Inflammatory macrophage treated with lipopolysaccharide for 4 hours (primary cell): ENCODE measurements at regions not wholly inside any gene's neighbourhood (a gene's known extent, or its start where the extent isn't known, plus 50 kb on each side); places are given as distances from the start of the nearest gene placed in this dataset.
A peak's percentile ranks its signal among the peaks of the same experiment; 100 is the strongest.
"Not testable (repeated sequence)": the region's sequence is repeated elsewhere in the genome, so short reads cannot be mapped to it uniquely, and the experiment has no call there.

ENCODE experiments used
- DNase-seq: peaks from one replicate; pipeline ENCODE4 v3.0.0-alpha.2; 2020

DNA sequence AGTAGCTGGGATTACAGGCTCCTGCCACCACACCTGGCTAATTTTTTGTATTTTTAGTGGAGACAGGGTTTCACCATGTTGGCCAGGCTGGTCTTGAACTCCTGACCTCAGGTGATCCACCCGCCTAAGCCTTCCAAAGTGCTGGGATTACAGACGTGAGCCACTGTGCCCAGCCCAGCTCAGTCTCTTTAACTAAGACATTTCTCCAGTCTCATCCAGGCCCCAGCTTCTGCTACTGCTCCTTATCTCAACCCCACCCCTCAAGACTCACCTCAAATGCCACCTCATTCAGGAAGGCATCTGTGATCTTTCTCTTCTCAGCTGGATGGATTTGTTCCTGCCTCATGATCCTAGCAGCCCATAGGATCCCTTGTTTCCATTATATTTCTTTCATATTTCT, 85.9 kb upstream of the GRAMD1B start:
- not testable (repeated sequence) for DNase-seq

DNA sequence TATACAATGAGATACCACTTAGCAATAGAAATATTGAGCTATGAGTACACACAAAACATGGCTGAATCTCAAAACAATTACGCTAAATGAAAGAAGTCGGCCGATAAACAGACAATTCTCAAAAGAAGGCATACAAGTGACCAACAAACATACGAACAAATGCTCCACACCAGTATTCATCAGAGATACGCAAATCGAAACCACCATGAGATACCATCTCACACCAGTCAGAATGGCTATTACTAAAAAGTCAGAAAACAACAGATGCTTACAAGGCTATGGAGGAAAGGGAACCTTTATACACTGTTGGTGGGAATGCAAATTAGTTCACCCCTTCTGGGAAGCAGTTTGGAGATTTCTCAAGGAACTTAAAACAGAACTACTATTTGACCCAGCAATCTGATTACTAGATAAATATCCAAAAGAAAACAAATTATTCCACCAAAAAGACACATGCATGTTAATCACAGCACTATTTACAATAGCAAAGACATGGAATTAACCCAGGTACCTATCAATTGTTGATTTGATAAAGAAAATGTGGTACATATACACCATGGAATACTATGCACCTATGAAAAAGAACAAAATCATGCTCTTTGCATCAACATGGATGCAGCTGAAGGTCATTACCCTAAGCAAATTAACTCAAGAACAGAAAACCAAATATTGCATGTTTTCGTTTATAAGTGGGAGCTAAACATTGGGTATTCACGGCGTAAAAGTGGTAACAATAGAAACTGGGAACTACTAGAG, 90.9 kb upstream of the GRAMD1B start:
- no peak for DNase-seq

DNA sequence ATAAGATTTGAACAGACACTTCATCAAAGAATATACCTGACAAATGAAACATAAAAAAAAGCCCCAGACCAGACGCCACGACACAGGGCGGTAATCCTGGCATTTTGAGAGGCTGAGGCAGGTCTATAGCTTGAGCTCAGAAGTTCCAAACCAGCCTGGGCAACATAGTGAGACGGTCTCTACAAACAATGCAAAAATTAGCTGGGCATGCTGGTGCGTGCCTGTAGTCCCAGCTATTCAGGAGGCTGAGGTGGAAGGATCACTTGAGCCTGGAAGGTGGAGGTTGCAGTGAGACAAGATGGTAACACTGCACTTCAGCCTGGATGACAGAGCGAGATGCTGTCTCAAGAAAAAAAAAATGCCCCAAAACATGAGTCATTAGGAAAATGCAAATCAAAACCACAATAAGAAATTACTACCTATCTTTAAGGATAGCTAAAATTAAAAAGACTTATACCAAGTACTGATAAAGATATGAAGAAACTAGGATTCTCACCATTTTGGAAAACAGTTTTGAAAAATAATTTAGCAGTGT, 91.7 kb upstream of the GRAMD1B start:
- no peak for DNase-seq

DNA sequence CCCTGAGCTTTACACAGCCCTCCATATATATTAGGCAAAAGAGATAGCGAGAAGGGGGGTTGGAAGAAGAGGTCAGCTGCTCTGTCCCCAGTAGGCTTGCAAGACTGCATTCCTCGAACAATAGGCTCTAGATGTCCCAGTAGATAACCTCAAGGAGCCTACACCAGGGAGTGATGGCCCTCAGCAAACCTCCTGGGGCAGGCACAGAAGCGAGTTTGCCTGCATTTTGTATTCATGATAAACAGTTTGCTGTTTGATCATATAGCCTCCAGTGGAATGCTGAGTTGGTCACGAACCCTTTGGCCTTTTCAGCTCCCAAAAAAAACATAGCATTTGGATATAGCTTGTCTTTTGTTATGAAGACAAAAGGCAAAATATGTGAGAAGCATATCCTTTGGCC, 95.1 kb upstream of the GRAMD1B start:
- DNase-seq = no peak

DNA sequence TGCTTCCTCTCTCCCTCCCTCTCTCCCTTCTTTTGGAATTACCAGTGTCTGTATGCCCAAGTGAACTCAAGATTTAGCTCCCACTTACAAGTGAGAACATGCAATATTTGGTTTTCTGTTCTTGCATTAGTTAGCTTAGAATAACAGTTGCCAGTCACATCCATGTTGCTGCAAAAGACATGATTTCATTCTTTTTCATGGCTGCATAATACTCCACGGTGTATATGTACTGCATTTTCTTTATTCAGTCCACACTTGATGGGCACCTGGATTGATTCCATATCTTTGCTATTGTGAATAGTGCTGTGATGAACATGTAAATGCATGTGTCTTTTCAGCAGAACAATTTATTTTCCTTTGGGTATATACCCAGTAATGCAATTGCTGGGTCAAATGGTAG, 97.5 kb upstream of the GRAMD1B start:
- DNase-seq = not testable (repeated sequence)

DNA sequence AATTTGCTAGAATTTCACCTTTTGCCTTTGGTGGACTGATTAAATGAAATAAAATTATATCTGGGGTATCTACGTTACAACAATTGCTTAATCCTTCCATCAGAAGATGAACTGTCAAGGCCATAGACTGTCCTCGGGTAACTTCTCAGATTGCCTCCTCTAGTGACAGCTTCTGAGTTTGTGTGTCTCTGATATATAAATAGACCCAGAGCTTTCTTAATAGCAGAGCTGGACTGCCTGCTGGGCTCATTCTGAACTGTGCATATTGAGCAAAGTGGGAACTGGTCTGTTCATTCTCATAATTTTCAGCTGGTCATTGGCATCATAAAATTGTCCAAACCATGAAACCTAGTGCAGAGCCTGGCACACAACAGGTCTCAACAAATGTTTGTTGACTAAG, 99.1 kb upstream of the GRAMD1B start:
- DNase-seq = no peak

DNA sequence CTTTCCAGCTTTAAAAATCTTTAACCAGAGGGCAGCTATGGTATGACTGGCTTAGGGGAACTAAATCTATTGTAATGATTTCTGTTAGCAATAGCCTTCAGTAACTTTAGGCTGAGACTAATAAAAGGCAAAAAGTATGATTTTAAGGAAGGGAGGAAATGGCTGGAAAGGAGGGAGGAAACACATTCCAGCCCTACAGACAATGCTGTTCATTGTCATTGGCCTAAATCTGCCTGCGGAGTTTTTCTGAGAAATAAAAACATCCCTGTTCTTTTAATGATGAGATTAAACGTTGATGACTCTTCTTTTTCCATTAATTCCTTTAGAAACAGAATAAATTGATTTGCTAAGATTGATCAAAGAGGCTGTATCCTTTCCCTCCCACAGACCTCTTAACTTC, 99.6 kb upstream of the GRAMD1B start:
- DNase-seq = no peak

DNA sequence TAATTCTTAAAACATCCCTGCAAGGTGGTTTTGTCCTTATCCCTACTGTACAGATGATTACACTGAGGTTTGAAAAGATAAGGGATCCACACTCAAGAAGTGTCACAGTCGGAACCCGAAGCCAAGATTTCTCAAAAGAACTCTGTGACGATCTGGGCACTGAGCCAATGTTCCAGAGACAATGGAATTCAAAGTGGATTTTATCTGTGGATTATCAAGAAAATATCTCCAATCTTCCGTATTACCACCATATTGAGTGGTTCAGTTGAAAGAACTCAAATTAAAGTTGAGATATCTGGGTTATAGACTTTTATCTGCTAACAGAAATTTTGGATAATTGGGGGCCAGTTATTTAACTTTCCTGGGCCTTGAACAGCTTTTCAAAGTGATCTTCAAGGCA, 100.0 kb upstream of the GRAMD1B start:
- DNase-seq = no peak

DNA sequence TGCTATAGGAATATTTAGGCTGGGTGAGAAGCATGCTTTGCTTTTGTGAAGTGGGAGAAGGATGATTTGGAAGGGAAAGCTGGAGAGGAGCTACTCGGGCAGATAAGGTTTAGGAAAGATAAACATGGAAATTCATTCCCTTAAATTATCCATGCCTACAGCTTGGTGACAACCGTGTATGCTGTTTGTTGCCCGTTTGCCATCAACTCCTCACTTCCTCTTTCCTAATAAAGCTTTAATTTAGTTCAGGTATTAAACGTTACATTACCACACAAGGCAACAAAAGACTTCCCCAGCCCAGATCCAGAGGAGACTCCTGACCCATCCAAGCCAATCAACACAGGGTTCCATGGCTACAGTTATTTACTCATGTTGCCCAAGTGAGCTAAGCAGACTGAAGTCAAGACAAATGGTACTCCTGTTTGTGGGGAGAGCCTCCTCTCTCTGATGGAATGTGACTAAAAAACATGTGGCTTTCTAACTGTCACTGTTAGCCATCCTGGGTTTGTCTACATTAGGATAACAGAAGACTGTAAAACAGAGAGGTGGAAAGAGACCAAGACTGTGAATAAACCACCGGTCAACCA, 101.7 kb upstream of the GRAMD1B start:
- DNase-seq = no peak

DNA sequence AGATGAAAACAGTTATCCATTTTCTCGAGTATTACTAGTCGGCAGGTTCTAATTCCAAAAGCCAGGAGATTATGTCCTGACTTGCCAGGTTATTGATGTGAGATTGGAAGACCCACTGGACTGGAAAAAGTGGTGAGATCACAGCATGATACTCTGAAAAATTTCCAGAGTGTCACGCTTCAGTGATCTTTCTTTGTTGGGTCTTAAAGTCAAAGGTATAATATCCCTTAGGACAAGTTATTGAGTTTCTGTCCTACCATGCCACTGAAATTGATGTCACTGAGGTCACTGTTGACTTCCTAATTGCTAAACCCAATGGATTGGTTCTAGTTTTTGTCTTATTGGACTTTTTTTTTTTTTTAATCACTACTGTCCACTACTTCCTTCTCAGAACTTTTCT, 104.5 kb upstream of the GRAMD1B start:
- DNase-seq = peak; percentile 28

DNA sequence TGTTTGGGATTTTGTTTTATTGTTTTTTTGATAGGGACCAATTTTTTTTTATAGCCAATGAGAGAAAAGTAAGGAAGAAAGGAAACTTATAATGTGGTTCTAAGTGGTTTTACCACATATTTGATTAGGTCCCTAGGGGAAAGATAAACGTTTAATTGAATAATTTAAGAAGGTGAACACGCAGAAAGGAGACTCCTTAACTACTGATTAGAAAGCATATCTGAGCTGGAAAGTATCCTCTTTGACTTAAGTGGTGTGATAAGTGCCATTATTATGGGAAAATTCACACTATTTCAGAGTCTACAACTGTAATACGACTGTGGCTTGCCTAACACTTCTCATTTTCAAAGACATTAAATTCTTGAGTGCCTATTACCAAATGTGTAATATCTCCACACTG, 106.5 kb upstream of the GRAMD1B start:
- no peak for DNase-seq

DNA sequence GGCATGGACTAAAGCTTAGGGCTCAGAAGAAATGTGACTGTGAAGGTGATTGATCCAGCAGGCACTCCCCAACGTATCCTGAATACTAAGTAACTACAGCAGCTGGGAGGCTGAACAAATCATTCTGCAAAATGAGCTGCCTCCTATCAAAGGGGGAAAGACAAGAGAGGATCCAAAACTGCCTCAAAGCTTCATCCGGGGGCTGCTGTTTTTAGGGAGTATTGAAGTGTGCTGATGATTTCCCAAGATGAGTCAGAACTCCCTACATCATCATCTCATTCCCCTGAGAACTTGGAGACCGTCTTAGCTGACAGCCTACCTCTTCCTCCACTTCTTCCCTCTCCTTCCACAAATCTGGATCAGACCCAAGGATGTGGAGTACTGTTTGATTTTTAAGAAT, 108.4 kb upstream of the GRAMD1B start:
- DNase-seq = no peak

DNA sequence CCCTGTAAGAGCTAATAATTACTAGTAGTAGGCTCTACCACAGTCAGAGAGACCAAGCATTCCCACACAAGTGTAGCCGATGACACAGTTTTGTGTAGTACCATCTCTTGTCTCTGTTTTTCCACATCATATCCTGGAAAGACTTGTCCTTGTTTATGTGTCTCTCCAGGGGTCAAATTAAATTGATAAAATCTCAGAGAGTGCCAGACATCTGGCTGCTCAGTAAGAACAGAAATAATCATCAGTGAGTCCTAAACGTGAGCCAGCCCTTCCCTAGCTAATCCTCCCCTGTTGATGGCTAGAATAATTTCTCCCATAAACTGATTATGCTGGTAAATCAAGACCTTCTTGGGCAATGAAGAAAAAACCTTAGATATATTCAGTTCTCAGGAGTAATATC, 111.4 kb upstream of the GRAMD1B start:
- no peak for DNase-seq

DNA sequence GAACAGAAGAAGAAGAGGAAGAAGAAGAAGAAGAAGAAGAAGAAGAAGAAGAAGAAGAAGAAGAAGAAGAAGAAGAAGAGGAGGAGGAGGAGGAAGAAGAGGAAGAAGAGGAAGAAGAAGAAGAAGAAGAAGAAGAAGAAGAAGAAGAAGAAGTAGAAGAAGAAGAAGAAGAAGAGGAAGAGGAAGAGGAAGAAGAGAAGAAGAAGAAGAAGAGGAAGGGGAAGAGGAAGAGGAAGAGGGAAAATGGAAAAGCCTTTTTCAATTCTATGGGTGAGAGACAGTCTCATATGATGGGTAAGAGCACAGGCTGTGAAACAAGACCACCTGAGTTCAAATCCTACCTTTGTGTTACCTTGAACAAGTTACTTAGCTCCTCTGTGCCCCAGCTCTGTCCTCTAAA, 111.9 kb upstream of the GRAMD1B start:
- DNase-seq = not testable (repeated sequence)

DNA sequence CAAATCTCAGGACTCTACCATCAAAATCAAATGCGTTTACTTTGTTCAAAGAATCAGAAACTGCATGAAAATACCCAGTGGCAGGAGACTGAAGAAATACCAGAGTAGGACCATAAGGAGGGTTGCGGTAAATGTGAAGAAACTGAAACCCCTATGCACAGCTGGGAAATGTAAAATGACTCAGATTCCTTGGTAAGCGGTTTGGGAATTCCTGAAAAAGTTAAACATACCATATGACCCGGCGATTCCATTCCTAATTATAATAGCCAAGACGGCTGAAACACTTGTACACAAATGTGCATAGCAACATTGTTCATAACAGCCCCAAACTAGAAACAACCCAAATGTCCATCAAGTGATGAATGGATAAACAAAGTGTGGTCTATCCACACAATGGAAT, 114.1 kb upstream of the GRAMD1B start:
- no peak for DNase-seq

DNA sequence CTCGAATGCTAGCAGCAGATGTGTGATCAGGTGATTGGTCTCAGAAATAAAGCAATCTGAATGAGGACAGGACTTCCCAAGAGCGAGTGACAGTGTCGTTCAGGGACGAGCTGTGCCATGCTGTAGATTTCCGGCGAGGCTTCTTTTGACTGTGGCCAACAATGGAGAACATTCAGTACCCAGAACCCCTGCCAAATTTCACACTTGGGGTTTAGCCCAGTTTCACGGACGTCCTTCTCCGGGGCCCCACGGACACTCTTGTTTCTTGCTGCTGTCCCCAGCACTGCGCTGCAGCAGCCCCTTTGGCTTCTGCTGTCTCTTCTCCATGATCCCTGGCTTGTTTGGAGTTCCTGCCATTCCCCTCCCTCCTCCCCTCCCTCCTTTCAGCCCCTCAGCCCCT, 115.1 kb upstream of the GRAMD1B start:
- no peak for DNase-seq

DNA sequence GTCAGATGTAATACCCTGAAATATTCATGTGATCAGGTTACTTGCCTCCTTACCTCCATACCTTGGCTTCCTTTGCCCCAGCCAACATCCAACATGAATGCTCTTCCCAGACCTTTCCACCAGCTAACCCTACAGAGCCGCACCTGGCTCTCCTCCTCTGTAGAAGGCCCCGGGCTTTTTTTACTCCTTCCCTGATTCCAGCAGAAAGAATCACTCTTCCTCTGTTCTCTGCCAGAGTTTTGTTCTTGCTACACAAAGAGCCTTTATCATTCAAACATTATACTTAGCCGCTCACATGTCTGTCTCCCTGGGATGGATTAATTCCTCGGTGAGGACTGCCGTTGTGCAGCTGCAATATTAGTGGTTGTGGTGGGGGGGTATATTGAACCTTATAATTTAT, 116.8 kb upstream of the GRAMD1B start:
- no peak for DNase-seq

DNA sequence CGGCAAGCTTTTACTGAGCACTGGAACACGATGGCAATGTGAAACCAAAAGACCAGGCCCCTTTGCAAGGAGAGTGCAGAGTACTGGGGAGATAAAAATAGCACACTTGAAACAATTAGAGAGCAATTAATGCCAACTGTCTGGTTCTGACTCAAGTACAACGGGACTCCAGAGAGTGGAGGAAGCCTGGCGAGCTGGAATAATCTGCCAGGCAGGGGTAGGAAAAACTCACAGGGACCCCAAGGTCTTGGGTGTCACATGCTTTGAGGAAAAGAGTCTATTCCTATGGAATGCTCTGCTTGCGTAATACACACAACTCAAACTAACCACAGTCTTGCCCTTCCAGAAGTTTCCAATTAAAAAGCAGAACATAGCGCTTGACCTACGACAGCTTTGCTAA, 113.0 kb upstream of the CLMP start:
- DNase-seq = no peak

DNA sequence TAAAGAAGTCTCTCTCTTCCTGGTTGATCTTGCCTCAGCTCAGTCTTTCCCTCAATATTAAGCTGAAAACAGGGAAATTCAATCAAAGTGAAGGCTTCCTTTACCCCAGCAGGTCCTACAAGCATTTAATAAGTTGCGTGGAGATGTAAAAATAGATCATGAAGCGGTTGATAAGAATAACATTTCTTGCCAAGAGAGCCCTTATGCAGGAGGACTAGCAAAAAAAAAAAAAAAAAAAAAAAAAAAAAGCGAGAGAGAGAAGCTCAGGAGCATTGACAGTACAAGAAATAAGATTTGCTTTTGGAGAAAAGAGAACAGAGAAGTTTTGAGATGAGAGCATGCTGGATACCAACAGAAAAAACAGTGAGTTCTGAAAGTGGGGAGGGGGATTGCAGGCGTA, 112.2 kb upstream of the CLMP start:
- DNase-seq = no peak

DNA sequence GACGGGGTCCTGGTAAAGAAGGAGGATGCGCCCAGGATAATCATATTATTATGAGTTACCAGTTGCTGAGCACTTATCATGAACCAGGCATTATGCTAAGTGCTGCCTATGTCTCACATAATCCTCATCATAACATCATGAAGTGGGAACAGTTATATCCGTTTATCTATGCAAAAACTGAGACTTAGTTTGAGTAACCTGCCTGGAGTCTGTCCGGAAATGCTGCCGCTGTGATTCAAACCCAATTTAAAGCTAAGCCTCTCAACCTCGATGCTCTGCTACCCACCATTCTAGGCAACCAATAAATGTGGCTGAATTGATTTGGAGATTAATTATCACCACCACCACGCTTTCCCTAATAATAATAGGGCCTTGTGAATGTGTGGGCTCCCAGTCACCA, 111.5 kb upstream of the CLMP start:
- DNase-seq = no peak

DNA sequence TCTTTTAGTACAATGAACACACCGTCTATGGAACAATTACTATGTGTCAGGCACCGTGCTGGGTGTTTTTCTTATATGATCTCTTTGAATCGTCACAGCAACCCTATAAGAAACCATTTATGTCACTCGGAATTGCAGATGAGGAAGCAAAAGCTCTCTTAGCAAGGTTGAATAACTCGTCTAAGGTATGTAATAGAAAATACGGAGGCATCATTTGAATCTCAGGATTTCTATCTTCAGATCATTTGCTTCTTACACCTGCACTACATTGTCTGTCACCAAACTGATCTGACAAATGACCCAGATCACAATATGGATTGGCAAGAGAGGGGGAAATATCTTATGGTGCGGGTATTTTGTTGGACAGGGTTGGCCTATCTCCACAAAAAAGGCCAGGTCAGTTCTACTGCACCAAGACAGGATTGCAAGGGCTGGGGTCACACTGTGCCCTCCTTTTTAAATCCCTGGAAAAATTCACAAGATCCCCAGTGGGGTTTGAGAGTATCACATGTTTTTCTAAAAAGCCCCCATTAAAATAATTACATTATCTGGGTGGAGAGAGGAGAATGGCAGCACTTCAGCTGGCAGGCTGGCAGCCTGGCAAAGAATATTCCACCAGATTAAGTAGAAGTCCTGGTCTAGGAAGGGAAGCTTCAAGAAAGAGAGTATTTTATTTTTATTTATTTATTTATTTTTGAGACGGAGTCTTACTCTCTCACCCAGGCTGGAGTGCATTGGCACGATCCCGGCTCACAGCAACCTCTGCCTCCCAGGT, 110.7 kb upstream of the CLMP start:
- DNase-seq = no peak

DNA sequence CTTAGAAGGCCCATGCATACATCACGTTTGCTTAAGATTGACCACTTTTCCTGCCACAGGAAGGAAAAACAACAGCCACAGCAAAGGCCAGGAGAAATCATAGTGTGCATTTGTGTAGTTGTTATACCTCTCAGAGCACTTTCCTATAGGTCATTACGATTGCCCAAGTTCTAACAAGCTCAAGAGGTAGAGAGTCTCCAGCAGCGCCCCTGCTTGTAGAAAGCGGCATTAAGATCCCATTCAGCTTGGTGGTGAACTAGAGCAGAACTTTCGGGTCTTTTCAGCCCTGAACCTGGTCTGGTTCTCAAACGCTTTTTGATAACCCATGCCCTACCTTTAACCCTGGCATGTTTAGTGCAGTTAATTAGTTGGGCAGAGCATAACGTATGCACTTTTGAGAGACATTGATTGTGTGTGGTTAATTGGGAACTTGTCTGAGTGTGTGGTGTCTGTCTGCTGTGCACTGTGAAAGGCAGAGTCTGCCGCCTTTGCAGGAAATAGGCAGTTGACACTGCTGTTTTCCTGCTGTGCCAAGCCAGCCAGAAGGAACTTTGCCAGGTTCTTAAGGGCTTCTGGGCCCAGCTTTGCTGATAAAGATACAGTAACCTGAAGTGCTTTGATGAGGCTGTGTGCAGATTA, 109.9 kb upstream of the CLMP start:
- DNase-seq = no peak

DNA sequence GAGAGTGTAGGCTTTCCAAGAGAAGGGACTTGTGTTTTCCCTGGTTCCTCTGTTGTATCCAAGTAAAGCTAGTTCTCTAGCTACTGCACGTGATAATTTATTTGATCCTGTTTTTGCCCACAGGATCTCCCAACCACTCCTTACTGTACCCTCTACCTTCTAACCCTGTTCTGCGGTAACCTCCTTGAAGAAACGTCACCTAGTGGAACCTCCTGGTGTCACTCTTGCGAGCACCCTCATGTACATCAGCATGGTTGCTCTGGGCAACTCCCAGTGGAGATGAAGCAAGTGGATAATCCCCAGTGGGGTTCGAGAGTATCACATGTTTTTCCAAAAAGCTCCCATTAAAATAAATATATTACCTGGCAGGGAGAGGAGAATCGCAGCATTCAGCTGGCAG, 108.9 kb upstream of the CLMP start:
- no peak for DNase-seq
